ENCODE measurements at regions not wholly inside any gene's neighbourhood (a gene's known extent, or its start where the extent isn't known, plus 50 kb on each side); places are given as distances from the start of the nearest gene placed in this dataset.

GRCh38 chr5:171603591-171603990 lies 182.0 kb upstream of the SMIM23 start:
- no peak for DNase-seq (ENCODE audit: low spot score)

GRCh38 chr5:171604195-171604594 lies 181.4 kb upstream of the SMIM23 start:
- no peak for DNase-seq (ENCODE audit: low spot score)

GRCh38 chr5:171606414-171607024 lies 179.1 kb upstream of the SMIM23 start:
- DNase-seq (ENCODE audit: low spot score): peak; percentile 66

- DNase-seq (ENCODE audit: low spot score): no peak
Measured at GRCh38 chr5:171607863-171608262, 177.8 kb upstream of the SMIM23 start.

- no peak for DNase-seq (ENCODE audit: low spot score)
Measured at GRCh38 chr5:171609806-171610452, 175.7 kb upstream of the SMIM23 start.

- DNase-seq (ENCODE audit: low spot score): no peak
Measured at GRCh38 chr5:171610686-171611085, 174.9 kb upstream of the SMIM23 start.

- DNase-seq (ENCODE audit: low spot score): no peak
Measured at GRCh38 chr5:171612749-171613148, 172.9 kb upstream of the SMIM23 start.

- DNase-seq (ENCODE audit: low spot score): no peak
Measured at GRCh38 chr5:171614511-171614910, 171.1 kb upstream of the SMIM23 start.

GRCh38 chr5:171614971-171615653 lies 170.5 kb upstream of the SMIM23 start:
- no peak for DNase-seq (ENCODE audit: low spot score)

GRCh38 chr5:171615705-171616640 lies 169.6 kb upstream of the SMIM23 start:
- DNase-seq (ENCODE audit: low spot score): no peak

- DNase-seq (ENCODE audit: low spot score): no peak
Measured at GRCh38 chr5:171617266-171617665, 168.4 kb upstream of the SMIM23 start.

GRCh38 chr5:171617817-171618591 lies 167.6 kb upstream of the SMIM23 start:
- no peak for DNase-seq (ENCODE audit: low spot score)

GRCh38 chr5:171619196-171619595 lies 166.4 kb upstream of the SMIM23 start:
- DNase-seq (ENCODE audit: low spot score): no peak

GRCh38 chr5:171619744-171620143 lies 165.9 kb upstream of the SMIM23 start:
- DNase-seq (ENCODE audit: low spot score): no peak

GRCh38 chr5:171622010-171622409 lies 163.6 kb upstream of the SMIM23 start:
- no peak for DNase-seq (ENCODE audit: low spot score)

GRCh38 chr5:171623107-171623506 lies 162.5 kb upstream of the SMIM23 start:
- no peak for DNase-seq (ENCODE audit: low spot score)

- no peak for DNase-seq (ENCODE audit: low spot score)
Measured at GRCh38 chr5:171623551-171624097, 162.0 kb upstream of the SMIM23 start.

- no peak for DNase-seq (ENCODE audit: low spot score)
Measured at GRCh38 chr5:171624396-171624795, 161.2 kb upstream of the SMIM23 start.

- no peak for DNase-seq (ENCODE audit: low spot score)
Measured at GRCh38 chr5:171625646-171626045, 160.0 kb upstream of the SMIM23 start.

GRCh38 chr5:171627936-171628632 lies 157.5 kb upstream of the SMIM23 start:
- no peak for DNase-seq (ENCODE audit: low spot score)

Data from HT-29 (cell line).